HEK293T (cell line): ENCODE measurements at regions not wholly inside any gene's neighbourhood (a gene's known extent, or its start where the extent isn't known, plus 50 kb on each side); places are given as distances from the start of the nearest gene placed in this dataset.

Source experiments
- ARNT ChIP-seq: fragments of 450-650 bp; IDR thresholded peaks from 2 replicates; pipeline ENCODE4 v1.6.1; 2017; ENCODE audit warnings: mild to moderate bottlenecking
- FOXA1 ChIP-seq: fragments of 450-650 bp; IDR thresholded peaks from 2 replicates; pipeline ENCODE4 v1.6.1; 2016; ENCODE audit warnings: mild to moderate bottlenecking
- TARDBP ChIP-seq: fragments of 450-650 bp; IDR thresholded peaks from 2 replicates; pipeline ENCODE4 v1.6.1; 2016

- no peak for TF ChIP-seq ARNT
- TF ChIP-seq FOXA1: no peak
- no peak for TF ChIP-seq TARDBP
These were observed 239.9 kb upstream of the SMARCA2 start for GRCh38 chr9:1775230-1775629.
